ENCODE measurements at regions not wholly inside any gene's neighbourhood (a gene's known extent, or its start where the extent isn't known, plus 50 kb on each side); places are given as distances from the start of the nearest gene placed in this dataset.

DNA sequence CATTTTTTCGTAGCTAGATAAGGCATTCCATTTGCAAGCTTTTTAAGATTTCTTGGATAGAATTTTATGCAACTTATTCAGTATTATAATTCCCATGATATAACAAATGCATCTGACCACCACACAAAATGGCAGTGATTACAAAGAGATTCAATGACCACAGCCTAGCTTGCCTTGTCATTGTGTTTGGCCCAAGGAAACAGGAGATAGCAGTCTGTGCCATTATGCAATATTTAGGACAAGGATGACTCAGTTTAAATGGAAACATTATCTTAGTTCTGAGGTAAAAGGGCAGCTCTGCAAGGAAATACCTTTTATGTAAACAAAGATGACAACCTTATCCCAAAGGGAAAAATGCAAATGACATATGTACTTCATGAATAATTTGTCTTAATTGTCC, 89.8 kb downstream of the NUDT12 start:
- Mint-ChIP-seq H3K4me1 (no peaks in the 10 kb centered on the region), H3K4me3 (no peak overlapping the region), H3K36me3 (no peaks in the 10 kb centered on the region), H3K27ac (no peak overlapping the region), H3K9me3 (no peaks in the 10 kb centered on the region), H3K27me3 (no peaks in the 10 kb centered on the region)
- DNase-seq = no peak
- CTCF ChIA-PET = interaction anchor here (0.6 to 2.7 kb wide), 3 partner anchors 240 to 1333 kb away, joined by 3 to 12 read pairs (median 3); no protein-coding TSS in a partner anchor

- Mint-ChIP-seq H3K9me3 (no peaks in the 10 kb centered on the region), H3K4me3 (no peak overlapping the region), H3K4me1 (no peaks in the 10 kb centered on the region), H3K36me3 (no peaks in the 10 kb centered on the region), H3K27ac (no peak overlapping the region), H3K27me3 (no peaks in the 10 kb centered on the region)
- DNase-seq = no peak
- CTCF ChIA-PET = interaction anchor here (0.6 to 2.7 kb wide), 2 partner anchors 240 to 1162 kb away, joined by 3 to 12 read pairs; no protein-coding TSS in a partner anchor
Observed at GRCh38 chr5:103472265-103472664, 90.3 kb downstream of the NUDT12 start.

GRCh38 chr5:103469288-103470040, 93.1 kb downstream of the NUDT12 start:
- Mint-ChIP-seq H3K4me1 (no peaks in the 10 kb centered on the region), H3K36me3 (no peaks in the 10 kb centered on the region), H3K4me3 (no peak overlapping the region), H3K9me3 (no peaks in the 10 kb centered on the region), H3K27me3 (no peaks in the 10 kb centered on the region), H3K27ac (no peak overlapping the region)
- no peak for DNase-seq
- CTCF ChIA-PET = no interaction called here

DNA sequence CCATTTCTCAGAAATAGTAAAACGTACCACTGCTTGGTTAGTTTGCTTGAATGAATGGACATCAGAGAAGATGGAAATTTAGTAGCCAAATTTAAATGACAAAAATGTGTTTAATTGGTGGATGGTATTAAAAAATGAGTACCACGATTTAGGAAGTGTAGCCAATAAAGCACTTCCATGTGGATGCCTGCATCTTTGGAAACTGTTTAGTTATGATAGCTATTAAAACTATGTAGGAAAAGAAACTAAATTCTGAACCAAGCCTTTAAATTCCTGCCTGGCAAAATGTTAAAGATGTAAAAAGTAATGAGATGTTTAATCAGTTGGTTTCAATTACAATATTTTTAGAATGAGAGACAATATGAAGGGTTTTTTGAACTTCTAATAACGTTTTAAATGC, 94.8 kb downstream of the NUDT12 start:
- H3K27ac Mint-ChIP-seq = no peak overlapping the region
- H3K9me3 Mint-ChIP-seq = no peaks in the 10 kb centered on the region
- H3K4me1 Mint-ChIP-seq = no peaks in the 10 kb centered on the region
- no peak for DNase-seq
- no peak overlapping the region for H3K4me3 Mint-ChIP-seq
- CTCF ChIA-PET = no interaction called here
- no peaks in the 10 kb centered on the region for H3K36me3 Mint-ChIP-seq
- no peaks in the 10 kb centered on the region for H3K27me3 Mint-ChIP-seq

DNA sequence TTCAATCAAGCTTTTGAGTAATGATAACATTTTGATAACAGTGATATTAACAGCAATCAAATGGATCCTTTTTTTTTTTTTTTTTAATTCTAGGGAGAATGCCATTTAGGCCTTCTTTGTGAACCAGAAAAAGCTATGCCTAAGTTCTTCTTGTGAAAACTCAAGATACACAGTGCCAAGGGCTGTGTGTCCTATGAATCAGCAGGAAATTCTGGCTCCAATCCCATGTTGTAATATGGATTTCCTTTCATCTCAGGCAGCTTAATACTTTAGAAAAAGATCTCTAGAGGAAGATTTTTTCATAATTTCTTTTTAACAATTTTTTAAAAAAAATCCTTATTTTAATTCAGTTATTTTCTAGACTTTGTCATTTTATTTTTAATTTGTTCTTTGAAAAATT, 96.1 kb downstream of the NUDT12 start:
- H3K4me1 Mint-ChIP-seq = no peaks in the 10 kb centered on the region
- no peaks in the 10 kb centered on the region for H3K9me3 Mint-ChIP-seq
- H3K27me3 Mint-ChIP-seq = no peaks in the 10 kb centered on the region
- H3K36me3 Mint-ChIP-seq = no peaks in the 10 kb centered on the region
- no peak for DNase-seq
- no peak overlapping the region for H3K27ac Mint-ChIP-seq
- CTCF ChIA-PET = interaction anchor here (1.0 to 1.2 kb wide), 3 partner anchors 9 to 236 kb away, joined by 3 to 4 read pairs (median 4); no protein-coding TSS in a partner anchor
- H3K4me3 Mint-ChIP-seq = no peak overlapping the region

GRCh38 chr5:103465891-103466290, 96.7 kb downstream of the NUDT12 start:
- CTCF ChIA-PET = interaction anchor here (1.0 to 1.2 kb wide), 3 partner anchors 9 to 235 kb away, joined by 3 to 4 read pairs (median 4); no protein-coding TSS in a partner anchor
- DNase-seq = no peak
- H3K27me3 Mint-ChIP-seq = no peaks in the 10 kb centered on the region
- no peaks in the 10 kb centered on the region for H3K36me3 Mint-ChIP-seq
- no peak overlapping the region for H3K27ac Mint-ChIP-seq
- no peaks in the 10 kb centered on the region for H3K9me3 Mint-ChIP-seq
- no peaks in the 10 kb centered on the region for H3K4me1 Mint-ChIP-seq
- H3K4me3 Mint-ChIP-seq = no peak overlapping the region

DNA sequence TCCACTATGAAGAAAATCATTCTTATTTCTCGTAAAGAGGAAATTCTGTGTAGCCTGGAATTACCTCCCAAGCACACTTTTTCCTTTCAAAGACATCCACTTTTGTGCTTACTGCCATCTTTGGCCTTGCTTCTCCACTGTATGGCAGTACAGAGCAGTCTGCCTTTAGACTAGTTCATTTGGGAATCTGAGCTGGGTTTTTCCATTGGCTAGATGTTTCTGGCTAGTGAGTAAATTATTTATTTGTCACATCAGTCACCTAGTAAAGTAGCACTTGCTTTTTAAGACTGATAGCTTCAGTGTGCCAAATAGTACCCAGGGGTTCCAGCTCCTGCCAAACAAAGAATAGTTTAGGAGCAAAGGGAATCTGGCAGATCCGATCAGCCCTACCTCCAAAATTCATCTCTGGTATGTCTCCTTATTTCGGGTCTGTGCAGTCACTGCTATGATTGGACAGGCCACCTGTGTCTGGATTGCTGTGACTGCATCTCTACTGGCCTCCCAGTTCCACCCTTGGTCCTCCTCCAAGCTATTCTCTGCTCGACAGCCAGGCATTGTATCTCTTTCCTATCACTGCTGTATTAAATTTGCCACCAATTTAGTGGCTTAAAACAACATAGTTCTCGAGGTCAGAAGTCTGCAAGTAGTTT, 97.6 kb downstream of the NUDT12 start:
- no peaks in the 10 kb centered on the region for H3K36me3 Mint-ChIP-seq
- DNase-seq = no peak
- H3K4me3 Mint-ChIP-seq = no peak overlapping the region
- no peak overlapping the region for H3K27ac Mint-ChIP-seq
- CTCF ChIA-PET = no interaction called here
- no peaks in the 10 kb centered on the region for H3K9me3 Mint-ChIP-seq
- no peaks in the 10 kb centered on the region for H3K27me3 Mint-ChIP-seq
- H3K4me1 Mint-ChIP-seq = no peaks in the 10 kb centered on the region

GRCh38 chr5:103463261-103463660, 99.3 kb downstream of the NUDT12 start:
- Mint-ChIP-seq H3K4me1 (no peaks in the 10 kb centered on the region), H3K36me3 (no peaks in the 10 kb centered on the region)

GRCh38 chr5:103461243-103461642, 101.3 kb downstream of the NUDT12 start:
- no peak overlapping the region for H3K27ac Mint-ChIP-seq
- no peaks in the 10 kb centered on the region for H3K9me3 Mint-ChIP-seq
- no peaks in the 10 kb centered on the region for H3K36me3 Mint-ChIP-seq
- H3K4me1 Mint-ChIP-seq = no peaks in the 10 kb centered on the region
- no peak for DNase-seq
- CTCF ChIA-PET = interaction anchor here (0.5 kb wide), 1 partner anchor 56 kb away, joined by 3 read pairs; no protein-coding TSS in a partner anchor
- H3K4me3 Mint-ChIP-seq = no peak overlapping the region
- peaks cover 6% of the 10 kb centered on the region for H3K27me3 Mint-ChIP-seq

More at GRCh38 chr5:103463261-103463660, 99.3 kb downstream of the NUDT12 start:
- DNase-seq = no peak
- H3K27me3 Mint-ChIP-seq = peaks cover 6% of the 10 kb centered on the region
- CTCF ChIA-PET = no interaction called here
- no peak overlapping the region for H3K4me3 Mint-ChIP-seq
- H3K27ac Mint-ChIP-seq = no peak overlapping the region
- H3K9me3 Mint-ChIP-seq = no peaks in the 10 kb centered on the region

DNA sequence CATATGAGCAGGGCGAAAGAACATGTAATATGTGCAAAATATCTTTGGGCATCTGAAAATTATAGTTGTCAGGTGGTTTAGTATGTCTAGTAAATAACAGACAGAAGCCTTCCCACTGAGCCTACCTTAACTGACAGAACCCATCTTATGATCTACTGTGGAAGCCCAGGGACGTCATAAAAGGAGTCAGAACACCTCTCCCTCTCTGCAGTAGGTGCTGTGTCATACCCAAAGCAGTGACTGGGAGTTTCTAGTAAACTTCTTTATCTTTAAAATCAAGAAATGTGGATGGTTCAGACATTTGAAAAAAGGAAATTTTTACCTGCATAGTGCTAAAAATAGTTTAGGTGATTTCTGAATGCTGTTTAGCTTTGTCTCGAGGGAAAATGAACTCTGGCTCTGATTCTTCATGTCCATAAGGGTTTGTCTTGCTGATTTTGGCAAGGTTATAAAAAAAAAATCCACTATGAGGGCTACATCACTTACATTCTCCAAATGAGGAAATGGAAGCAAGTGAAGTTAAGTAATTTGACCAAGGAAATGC, 104.0 kb downstream of the NUDT12 start:
- no peak overlapping the region for H3K4me3 Mint-ChIP-seq

DNA sequence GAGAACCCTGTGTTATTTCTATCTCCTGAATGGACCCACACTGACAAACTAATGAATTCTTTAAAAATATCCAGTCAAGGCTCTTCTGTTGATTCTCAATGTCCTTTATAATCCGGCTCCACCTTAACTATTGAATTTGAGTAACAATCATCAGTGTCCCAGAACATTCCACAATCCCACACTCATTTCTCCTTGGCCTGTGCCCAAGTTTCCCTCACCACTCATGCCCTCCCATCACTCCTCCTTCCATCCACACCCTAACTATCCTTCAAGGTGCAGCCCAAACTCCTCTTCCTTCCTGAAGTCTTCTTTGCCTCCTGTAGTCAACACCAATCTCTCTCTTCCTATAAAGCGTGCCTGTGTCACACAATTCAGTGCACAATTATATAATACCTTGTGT, 106.1 kb downstream of the NUDT12 start:
- H3K4me1 Mint-ChIP-seq = no peaks in the 10 kb centered on the region
- CTCF ChIA-PET = no interaction called here
- no peak overlapping the region for H3K4me3 Mint-ChIP-seq
- peaks cover 6% of the 10 kb centered on the region for H3K27me3 Mint-ChIP-seq
- H3K9me3 Mint-ChIP-seq = no peaks in the 10 kb centered on the region
- H3K36me3 Mint-ChIP-seq = no peaks in the 10 kb centered on the region
- no peak overlapping the region for H3K27ac Mint-ChIP-seq
- DNase-seq = no peak

More for the DNA sequence above, 104.0 kb downstream of the NUDT12 start:
- peaks cover 6% of the 10 kb centered on the region for H3K27me3 Mint-ChIP-seq
- H3K27ac Mint-ChIP-seq = no peak overlapping the region
- H3K4me1 Mint-ChIP-seq = no peaks in the 10 kb centered on the region
- no peaks in the 10 kb centered on the region for H3K36me3 Mint-ChIP-seq
- CTCF ChIA-PET = no interaction called here
- no peak for DNase-seq
- H3K9me3 Mint-ChIP-seq = no peaks in the 10 kb centered on the region

DNA sequence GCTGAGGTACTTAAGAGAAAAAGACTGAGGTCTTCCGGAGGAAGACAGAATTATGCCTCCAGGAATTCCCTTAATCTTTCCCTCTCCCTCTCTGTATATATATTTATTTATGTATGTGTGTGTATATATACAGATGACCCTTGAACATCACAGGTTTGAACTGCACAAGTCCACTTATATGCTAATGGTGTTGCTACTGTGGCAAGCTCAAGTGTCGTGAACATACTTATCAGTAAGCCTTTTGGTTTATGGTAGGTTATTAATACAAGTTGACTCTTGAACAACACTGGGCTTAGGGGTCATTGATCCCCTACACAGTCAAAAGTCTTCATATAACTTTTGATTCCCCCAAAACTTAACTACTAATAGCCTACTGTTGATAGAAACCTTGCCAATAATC, 106.8 kb downstream of the NUDT12 start:
- CTCF ChIA-PET = no interaction called here
- Mint-ChIP-seq H3K27me3 (peaks cover 6% of the 10 kb centered on the region), H3K4me1 (no peaks in the 10 kb centered on the region), H3K9me3 (no peaks in the 10 kb centered on the region), H3K4me3 (no peak overlapping the region), H3K36me3 (no peaks in the 10 kb centered on the region), H3K27ac (no peak overlapping the region)
- no peak for DNase-seq

GRCh38 chr5:103454770-103455169, 107.8 kb downstream of the NUDT12 start:
- no peak for DNase-seq
- H3K4me3 Mint-ChIP-seq = no peak overlapping the region
- CTCF ChIA-PET = no interaction called here
- H3K27ac Mint-ChIP-seq = no peak overlapping the region
- peaks cover 6% of the 10 kb centered on the region for H3K27me3 Mint-ChIP-seq
- no peaks in the 10 kb centered on the region for H3K36me3 Mint-ChIP-seq
- H3K4me1 Mint-ChIP-seq = no peaks in the 10 kb centered on the region
- no peaks in the 10 kb centered on the region for H3K9me3 Mint-ChIP-seq

DNA sequence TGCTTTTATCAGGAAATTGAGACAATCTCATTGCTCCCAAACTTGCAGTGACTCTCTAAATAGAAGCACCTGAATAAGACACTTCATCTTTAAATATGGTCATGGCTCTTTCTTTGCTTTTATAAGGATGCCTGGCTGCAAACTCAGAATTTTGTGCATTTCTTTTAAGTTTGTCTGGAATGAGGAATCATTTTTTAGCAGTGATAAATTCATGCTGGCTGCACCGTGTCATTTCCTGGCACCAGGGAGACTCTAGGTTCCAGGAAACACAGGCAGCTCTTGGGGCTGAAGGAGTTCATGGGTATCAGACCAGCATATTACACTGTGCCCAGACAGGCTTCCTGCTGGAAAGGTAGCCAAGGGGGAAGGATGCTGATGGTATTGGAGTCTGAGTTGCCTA, 109.9 kb downstream of the NUDT12 start:
- Mint-ChIP-seq H3K9me3 (no peaks in the 10 kb centered on the region), H3K36me3 (no peaks in the 10 kb centered on the region), H3K27me3 (no peaks in the 10 kb centered on the region), H3K4me3 (no peak overlapping the region), H3K27ac (no peak overlapping the region), H3K4me1 (no peaks in the 10 kb centered on the region)
- DNase-seq = no peak
- CTCF ChIA-PET = no interaction called here

- H3K4me3 Mint-ChIP-seq = no peak overlapping the region
- H3K27me3 Mint-ChIP-seq = no peaks in the 10 kb centered on the region
- no peak overlapping the region for H3K27ac Mint-ChIP-seq
- no peaks in the 10 kb centered on the region for H3K4me1 Mint-ChIP-seq
- CTCF ChIA-PET = no interaction called here
- H3K36me3 Mint-ChIP-seq = no peaks in the 10 kb centered on the region
- no peaks in the 10 kb centered on the region for H3K9me3 Mint-ChIP-seq
- DNase-seq = no peak
Observed at GRCh38 chr5:103452089-103452488, 110.5 kb downstream of the NUDT12 start.

Measured in activated naive CD4-positive, alpha-beta T cell treated with anti-CD3 and anti-CD28 coated beads, Interleukin-2, amount 10 ng/mL, durations not matched to agents 7 days and 5 days (primary cell).